ENCODE measurements at regions not wholly inside any gene's neighbourhood (a gene's known extent, or its start where the extent isn't known, plus 50 kb on each side); places are given as distances from the start of the nearest gene placed in this dataset.

GRCh38 chrX:67384403-67384802 lies 159.4 kb upstream of the AR start:
- H3K4me3 ChIP-seq = no peak overlapping the region

DNA sequence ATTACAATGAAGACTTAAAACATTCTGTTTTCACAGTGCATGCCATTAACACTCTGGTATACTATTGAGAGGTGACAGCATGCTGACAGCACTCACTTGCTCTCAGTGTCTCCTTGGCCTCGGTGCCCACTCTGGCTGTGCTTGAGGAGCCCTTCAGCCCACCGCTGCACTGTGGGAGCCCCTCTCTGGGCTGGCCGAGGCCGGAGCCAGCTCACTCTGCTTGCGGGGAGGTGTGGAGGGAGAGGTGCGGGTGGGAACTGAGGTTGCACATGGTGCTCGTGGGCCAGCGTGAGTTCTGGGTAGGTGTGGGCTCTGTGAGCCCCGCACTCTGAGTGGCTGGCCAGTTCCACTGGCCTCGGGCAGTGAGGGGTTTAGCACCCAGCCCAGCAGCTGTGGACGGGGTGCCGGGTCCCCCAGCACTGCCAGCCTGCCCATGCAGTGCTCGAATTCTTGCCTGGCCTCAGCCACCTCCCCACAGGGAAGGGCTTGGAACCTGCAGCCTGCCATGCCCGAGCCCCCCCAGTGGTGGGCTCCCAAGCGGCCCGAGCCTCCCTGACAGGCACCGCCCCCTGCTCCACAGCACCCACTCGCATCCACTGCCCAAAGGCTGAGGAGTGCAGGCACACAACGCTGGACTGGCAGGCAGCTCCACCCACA lies 135.3 kb upstream of the AR start:
- TF ChIP-seq, protein P1, sequence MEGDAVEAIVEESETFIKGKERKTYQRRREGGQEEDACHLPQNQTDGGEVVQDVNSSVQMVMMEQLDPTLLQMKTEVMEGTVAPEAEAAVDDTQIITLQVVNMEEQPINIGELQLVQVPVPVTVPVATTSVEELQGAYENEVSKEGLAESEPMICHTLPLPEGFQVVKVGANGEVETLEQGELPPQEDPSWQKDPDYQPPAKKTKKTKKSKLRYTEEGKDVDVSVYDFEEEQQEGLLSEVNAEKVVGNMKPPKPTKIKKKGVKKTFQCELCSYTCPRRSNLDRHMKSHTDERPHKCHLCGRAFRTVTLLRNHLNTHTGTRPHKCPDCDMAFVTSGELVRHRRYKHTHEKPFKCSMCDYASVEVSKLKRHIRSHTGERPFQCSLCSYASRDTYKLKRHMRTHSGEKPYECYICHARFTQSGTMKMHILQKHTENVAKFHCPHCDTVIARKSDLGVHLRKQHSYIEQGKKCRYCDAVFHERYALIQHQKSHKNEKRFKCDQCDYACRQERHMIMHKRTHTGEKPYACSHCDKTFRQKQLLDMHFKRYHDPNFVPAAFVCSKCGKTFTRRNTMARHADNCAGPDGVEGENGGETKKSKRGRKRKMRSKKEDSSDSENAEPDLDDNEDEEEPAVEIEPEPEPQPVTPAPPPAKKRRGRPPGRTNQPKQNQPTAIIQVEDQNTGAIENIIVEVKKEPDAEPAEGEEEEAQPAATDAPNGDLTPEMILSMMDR (IDR thresholded peaks at IDR 0.05 in 4 of 5, conservative IDR thresholded peaks at IDR 0.05 in 1 of 5) = no peak
- no peak for TF ChIP-seq POLR2A (IDR thresholded peaks at IDR 0.05)
- DNase-seq = no peak
- no peaks in the 10 kb centered on the region for H3K4me1 ChIP-seq
- no peaks in the 10 kb centered on the region for H3K36me3 ChIP-seq
- H3K27me3 ChIP-seq = no peaks in the 10 kb centered on the region
- intact Hi-C loops (cut with DNase I; ENCODE audit: low total_unique reads) = no loop called here
- in situ Hi-C loops (cut with MboI; ENCODE audit: low sequenced_read_pairs in 4 of 4) = no loop called here
- no peak overlapping the region for H3K27ac ChIP-seq
- ATAC-seq = no peak
- H3K9me3 ChIP-seq = no peaks in the 10 kb centered on the region
- H3K4me3 ChIP-seq = no peak overlapping the region

More at GRCh38 chrX:67384403-67384802, 159.4 kb upstream of the AR start:
- intact Hi-C loops (cut with DNase I; ENCODE audit: low total_unique reads) (no loop called here), in situ Hi-C loops (cut with MboI; ENCODE audit: low sequenced_read_pairs in 4 of 4) (no loop called here)
- no peak for DNase-seq
- H3K4me1 ChIP-seq = no peaks in the 10 kb centered on the region
- ATAC-seq = no peak
- no peak overlapping the region for H3K27ac ChIP-seq
- H3K27me3 ChIP-seq = no peaks in the 10 kb centered on the region
- H3K9me3 ChIP-seq = no peaks in the 10 kb centered on the region
- no peaks in the 10 kb centered on the region for H3K36me3 ChIP-seq
- TF ChIP-seq, protein P1 (IDR thresholded peaks at IDR 0.05 in 4 of 5, conservative IDR thresholded peaks at IDR 0.05 in 1 of 5) = no peak
- no peak for TF ChIP-seq POLR2A (IDR thresholded peaks at IDR 0.05)

GRCh38 chrX:67415937-67416336 lies 127.9 kb upstream of the AR start:
- intact Hi-C loops (cut with DNase I; ENCODE audit: low total_unique reads) (no loop called here), in situ Hi-C loops (cut with MboI; ENCODE audit: low sequenced_read_pairs in 4 of 4) (no loop called here)
- Histone ChIP-seq H3K27me3 (no peaks in the 10 kb centered on the region), H3K4me3 (no peak overlapping the region), H3K4me1 (no peaks in the 10 kb centered on the region), H3K27ac (no peak overlapping the region), H3K9me3 (peaks cover 0 to 9% (median 0%) of the 10 kb centered on the region in 3 donors), H3K36me3 (no peaks in the 10 kb centered on the region)
- ATAC-seq (no peak), DNase-seq (no peak)
- no peak for TF ChIP-seq POLR2A (IDR thresholded peaks at IDR 0.05)
- TF ChIP-seq, protein P1 (IDR thresholded peaks at IDR 0.05 in 4 of 5, conservative IDR thresholded peaks at IDR 0.05 in 1 of 5) = no peak

DNA sequence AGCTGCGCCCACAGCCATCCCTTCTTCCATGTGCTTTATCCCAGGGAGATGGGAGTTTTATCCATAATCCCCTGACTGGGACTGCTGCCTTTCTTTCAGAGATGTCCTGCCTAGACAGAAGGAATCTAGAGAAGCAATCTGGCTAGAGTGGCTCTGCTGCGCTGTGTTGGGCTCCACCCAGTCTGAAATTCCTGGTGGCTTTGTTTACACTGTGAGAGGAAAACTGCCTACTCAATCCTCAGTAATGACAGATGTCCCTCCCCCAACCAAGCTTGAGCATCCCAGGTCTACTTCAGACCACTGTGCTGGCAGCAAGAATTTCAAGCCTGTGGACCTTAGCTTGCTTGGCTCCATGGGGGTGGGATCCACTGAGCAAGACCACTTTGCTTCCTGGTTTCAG lies 116.9 kb upstream of the AR start:
- Histone ChIP-seq H3K4me3 (no peak overlapping the region), H3K27ac (no peak overlapping the region), H3K36me3 (no peaks in the 10 kb centered on the region), H3K9me3 (peaks cover 0 to 3% (median 0%) of the 10 kb centered on the region in 3 donors), H3K4me1 (no peaks in the 10 kb centered on the region), H3K27me3 (no peaks in the 10 kb centered on the region)
- in situ Hi-C loops (cut with MboI; ENCODE audit: low sequenced_read_pairs in 4 of 4) = no loop called here
- DNase-seq (no peak), ATAC-seq (no peak)
- intact Hi-C loops (cut with DNase I; ENCODE audit: low total_unique reads) = no loop called here
- TF ChIP-seq, protein P1 (IDR thresholded peaks at IDR 0.05 in 4 of 5, conservative IDR thresholded peaks at IDR 0.05 in 1 of 5) = no peak
- TF ChIP-seq POLR2A (IDR thresholded peaks at IDR 0.05) = no peak

GRCh38 chrX:67435536-67435935 lies 108.3 kb upstream of the AR start:
- TF ChIP-seq POLR2A (IDR thresholded peaks at IDR 0.05) = no peak
- TF ChIP-seq, protein P1 (IDR thresholded peaks at IDR 0.05 in 4 of 5, conservative IDR thresholded peaks at IDR 0.05 in 1 of 5) = no peak
- Histone ChIP-seq H3K36me3 (no peaks in the 10 kb centered on the region), H3K4me1 (no peaks in the 10 kb centered on the region), H3K4me3 (no peak overlapping the region), H3K9me3 (no peaks in the 10 kb centered on the region), H3K27ac (no peak overlapping the region), H3K27me3 (peaks cover 0 to 3% (median 0%) of the 10 kb centered on the region in 3 donors)
- intact Hi-C loops (cut with DNase I; ENCODE audit: low total_unique reads) (no loop called here), in situ Hi-C loops (cut with MboI; ENCODE audit: low sequenced_read_pairs in 4 of 4) (no loop called here)
- ATAC-seq (no peak), DNase-seq (no peak)
